ENCODE measurements at regions not wholly inside any gene's neighbourhood (a gene's known extent, or its start where the extent isn't known, plus 50 kb on each side); places are given as distances from the start of the nearest gene placed in this dataset.

- no peak for TF ChIP-seq CBFB (CRISPR knock-in tag; IDR thresholded peaks at IDR 0.05)
- TF ChIP-seq CHD7 (IDR thresholded peaks at IDR 0.05; ENCODE audit: low read depth, low read length) = no peak
- no peak for TF ChIP-seq EZH2 (IDR thresholded peaks at IDR 0.05; ENCODE audit: borderline replicate concordance, low read depth, low read length)
- TF ChIP-seq POLR2A (conservative IDR thresholded peaks at IDR 0.05) = no peak
- TF ChIP-seq RBM39 (optimal IDR thresholded peaks at IDR 0.05; ENCODE audit: low read depth, low read length) = no peak
- no peak for TF ChIP-seq MCM2 (IDR thresholded peaks at IDR 0.05; ENCODE audit: low read depth)
- no peak for TF ChIP-seq EP300 (IDR thresholded peaks at IDR 0.05; ENCODE audit: low read length)
- TF ChIP-seq YY1 (IDR thresholded peaks at IDR 0.05; ENCODE audit: borderline replicate concordance in 1 of 3, control insufficient read depth in 1 of 3, extremely low read depth in 1 of 3, insufficient read depth in 3 of 3, insufficient read length in 1 of 3, insufficient replicate concordance in 2 of 3, low read depth in 1 of 3, low read length in 2 of 3) = no peak
- TF ChIP-seq CTCF (IDR thresholded peaks at IDR 0.05 in 2 of 3, conservative IDR thresholded peaks at IDR 0.05 in 1 of 3; ENCODE audit: insufficient read depth in 2 of 3, low read depth in 1 of 3, low read length in 3 of 3) = no peak
- TF ChIP-seq ESRRB (CRISPR knock-in tag; IDR thresholded peaks at IDR 0.05; ENCODE audit: borderline replicate concordance) = no peak
- no peak for TF ChIP-seq MYC (IDR thresholded peaks at IDR 0.05; ENCODE audit: low read depth, low read length)
- no peak for TF ChIP-seq MYC (CRISPR knock-in tag; IDR thresholded peaks at IDR 0.05; ENCODE audit: borderline replicate concordance, low read depth)
- TF ChIP-seq PCBP1 (IDR thresholded peaks at IDR 0.05; ENCODE audit: low read depth, low read length, poor library complexity, severe bottlenecking) = no peak
- TF ChIP-seq ZNF766 (CRISPR knock-in tag; conservative IDR thresholded peaks at IDR 0.05) = no peak
Measured at GRCh38 chr3:13141183-13141582, 68.0 kb upstream of the IQSEC1 start.

Data from K562 (cell line).